Epidermal melanocyte (primary cell): ENCODE measurements at regions not wholly inside any gene's neighbourhood (a gene's known extent, or its start where the extent isn't known, plus 50 kb on each side); places are given as distances from the start of the nearest gene placed in this dataset.

ENCODE experiments used
- DNase-seq: peaks from one replicate; pipeline ENCODE4 v3.0.0; 2011; ENCODE audit warnings: low spot score; ENCODE audit not compliant: insufficient read length

DNA sequence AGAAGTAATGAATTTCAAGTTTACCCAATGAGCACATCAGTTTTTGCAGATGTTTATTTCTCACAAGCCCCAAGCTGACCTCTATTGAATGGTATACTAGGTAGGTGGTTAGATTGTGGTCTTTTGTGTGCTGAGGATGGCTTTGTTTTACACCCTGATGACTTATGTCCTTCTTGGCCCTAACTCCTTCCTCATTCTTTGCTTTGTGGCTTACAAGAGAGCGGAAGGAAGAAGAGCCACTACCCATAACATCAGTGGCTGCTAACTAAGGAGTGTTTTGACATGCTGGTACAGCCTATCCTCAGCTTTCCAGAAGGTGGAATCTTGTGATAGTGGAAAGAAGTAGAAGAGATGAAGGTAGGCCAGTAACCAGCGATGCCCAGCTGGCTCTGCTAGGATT is 85.7 kb upstream of the NTRK2 start:
- no peak for DNase-seq

GRCh38 chr9:84586662-84587061 is 82.9 kb upstream of the NTRK2 start:
- DNase-seq, result no peak

DNA sequence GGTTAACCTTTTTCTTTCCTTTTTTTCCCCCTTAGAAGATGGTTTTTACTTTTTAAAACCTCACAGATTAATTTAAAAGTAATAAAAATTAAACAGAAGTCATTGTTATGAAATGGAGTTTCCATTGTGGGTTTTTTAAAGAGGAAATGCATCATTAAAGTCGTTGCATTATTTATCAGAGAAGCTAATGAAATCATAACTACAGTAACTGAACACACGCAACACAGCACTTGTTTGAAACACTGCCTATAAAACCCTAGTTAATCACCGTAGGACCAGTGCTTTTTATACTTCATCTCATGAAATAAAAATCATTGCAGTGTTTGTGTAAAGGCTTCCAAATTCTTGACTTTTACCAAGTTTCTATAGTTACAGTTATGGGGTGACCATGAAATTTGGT is 82.4 kb upstream of the NTRK2 start:
- DNase-seq, result no peak

DNA sequence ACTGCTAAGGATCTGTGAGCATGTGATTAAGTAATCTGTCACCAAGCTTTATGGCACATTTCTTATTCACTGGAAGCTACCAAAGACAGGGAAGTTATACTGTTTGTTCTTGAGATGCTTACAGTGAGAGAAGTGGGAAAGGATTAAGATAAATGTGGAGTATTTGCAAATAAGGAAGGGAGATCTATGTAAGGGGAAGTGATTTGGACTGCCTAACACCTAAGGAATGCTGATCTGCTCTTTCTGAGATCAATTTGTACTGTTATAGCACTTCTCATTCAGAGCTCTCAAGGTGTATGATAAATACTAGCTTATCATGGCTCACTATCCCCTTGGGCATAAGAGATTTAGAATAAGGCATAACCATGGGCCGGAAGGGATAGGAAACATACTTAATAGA is 80.0 kb upstream of the NTRK2 start:
- DNase-seq, result no peak

- no peak for DNase-seq
Observed at GRCh38 chr9:84590706-84591105, 78.8 kb upstream of the NTRK2 start.

- DNase-seq, result no peak
Observed at GRCh38 chr9:84592918-84593317, 76.6 kb upstream of the NTRK2 start.

- no peak for DNase-seq
Observed at GRCh38 chr9:84593352-84593751, 76.2 kb upstream of the NTRK2 start.

DNA sequence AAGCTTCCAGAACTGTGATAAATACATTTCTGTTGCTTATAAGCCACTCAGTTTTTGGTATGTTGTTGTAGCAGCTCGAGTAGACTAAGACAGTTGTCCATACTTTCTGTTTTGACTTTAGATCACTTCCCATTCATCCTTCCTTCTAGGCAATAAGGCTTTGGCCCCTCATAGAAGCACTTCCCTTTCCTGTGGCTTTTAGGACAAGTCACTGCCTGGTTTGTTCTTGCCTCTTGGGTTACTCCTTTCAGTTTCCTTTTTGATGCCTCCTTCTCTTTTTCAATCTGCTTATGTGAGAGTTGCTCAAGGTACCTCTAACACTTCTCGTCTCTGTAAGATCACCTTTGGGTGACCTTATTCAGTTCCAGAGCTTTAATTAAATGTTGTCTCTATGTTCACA is 72.4 kb upstream of the NTRK2 start:
- DNase-seq, result no peak

GRCh38 chr9:84598921-84599636 is 70.5 kb upstream of the NTRK2 start:
- no peak for DNase-seq

DNA sequence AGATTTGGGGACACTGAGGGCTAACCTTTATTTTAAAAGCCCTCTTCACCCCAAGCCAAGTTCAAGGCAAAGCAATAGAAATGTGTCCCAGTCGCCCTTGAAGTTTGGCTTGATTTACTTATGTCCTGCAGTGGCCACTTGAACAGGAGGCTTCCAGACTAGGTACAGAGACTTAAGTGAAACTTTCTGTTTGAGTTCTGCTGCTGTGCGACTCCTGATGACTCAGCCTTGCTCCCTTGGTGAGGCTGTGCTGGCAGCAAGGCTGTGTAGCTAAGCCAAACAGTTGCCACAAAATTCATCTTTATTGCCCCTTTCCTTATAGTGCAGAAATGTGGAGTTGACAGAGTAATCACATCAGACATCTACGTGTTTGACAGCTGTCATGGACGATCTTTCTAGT is 68.8 kb upstream of the NTRK2 start:
- DNase-seq, result no peak

GRCh38 chr9:84604223-84604622 is 65.3 kb upstream of the NTRK2 start:
- no peak for DNase-seq

DNA sequence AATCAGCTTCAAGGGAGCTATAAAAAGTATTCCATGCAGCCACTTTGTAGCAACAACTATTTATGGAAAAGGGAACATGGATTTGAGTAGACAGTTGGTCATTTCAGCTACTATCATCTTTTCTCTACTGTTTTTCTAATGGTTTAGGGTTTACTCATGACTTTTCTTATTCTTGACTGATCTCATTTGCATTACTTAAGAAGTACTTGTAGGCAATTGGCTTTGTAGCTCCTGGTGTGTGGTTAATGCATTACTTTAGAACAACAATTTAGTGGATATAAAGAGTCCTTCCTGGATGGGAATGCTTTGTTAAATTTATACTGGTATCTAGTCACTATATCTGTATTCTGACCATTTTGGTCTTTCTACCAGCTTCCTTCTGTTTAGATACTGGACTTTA is 59.8 kb upstream of the NTRK2 start:
- no peak for DNase-seq

- no peak for DNase-seq
Observed at GRCh38 chr9:84613431-84613830, 56.1 kb upstream of the NTRK2 start.

GRCh38 chr9:84615544-84615943 is 54.0 kb upstream of the NTRK2 start:
- DNase-seq, result no peak

DNA sequence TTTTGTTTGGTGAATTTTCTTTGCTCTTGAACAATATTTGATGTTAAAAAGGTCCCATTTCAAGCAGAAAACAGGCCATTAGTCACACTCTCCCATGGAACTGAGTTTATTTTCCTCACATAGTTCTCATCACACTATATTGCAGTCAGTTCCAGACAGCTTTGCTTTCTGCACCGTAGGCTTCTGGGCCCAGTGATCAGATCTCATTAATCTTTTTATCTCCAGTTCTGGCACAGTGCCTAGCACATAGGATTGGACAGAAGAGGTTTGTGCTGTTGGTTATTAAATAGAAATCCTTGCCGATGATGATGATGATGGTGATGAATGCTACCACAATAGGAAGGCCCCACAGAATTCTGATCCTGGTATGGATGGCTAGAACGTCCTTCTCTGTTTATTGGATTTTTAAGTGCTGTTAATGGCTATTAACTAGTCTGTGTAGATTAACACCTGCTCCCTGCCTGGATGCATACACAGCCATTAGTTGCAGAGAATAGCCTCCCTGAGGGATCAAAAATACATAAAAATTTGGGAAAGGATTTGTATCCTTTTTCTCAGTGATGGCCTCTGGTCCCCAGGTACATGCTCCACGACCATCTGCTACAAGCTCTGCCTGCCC is 52.0 kb upstream of the NTRK2 start:
- no peak for DNase-seq
